ENCODE measurements at regions not wholly inside any gene's neighbourhood (a gene's known extent, or its start where the extent isn't known, plus 50 kb on each side); places are given as distances from the start of the nearest gene placed in this dataset.

DNA sequence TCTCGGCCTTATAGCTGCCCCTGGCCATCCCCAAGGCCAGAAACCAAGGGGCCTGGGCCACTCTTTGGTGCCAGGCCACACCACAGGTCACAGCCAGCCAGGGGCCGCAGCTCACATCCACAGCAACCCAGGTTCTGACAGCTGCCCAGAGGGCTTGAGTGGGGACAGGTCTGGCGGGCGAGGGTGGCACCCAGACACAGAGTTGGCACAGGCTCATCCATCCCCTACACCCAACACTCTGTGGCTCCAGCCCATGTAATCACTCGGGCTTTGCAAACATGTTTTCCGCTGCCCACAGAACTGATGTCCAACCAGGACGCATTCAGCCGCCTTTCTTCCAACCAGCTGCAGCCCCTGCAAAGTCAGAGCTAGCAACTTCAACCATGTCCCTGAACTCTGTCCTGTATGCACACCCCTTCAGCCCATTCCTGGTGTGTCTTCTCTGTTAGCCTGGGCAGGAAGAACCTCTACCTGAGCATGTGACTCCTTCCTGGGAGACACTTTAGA is 57.7 kb upstream of the PPP2R2D start:
- no peak for DNase-seq

DNA sequence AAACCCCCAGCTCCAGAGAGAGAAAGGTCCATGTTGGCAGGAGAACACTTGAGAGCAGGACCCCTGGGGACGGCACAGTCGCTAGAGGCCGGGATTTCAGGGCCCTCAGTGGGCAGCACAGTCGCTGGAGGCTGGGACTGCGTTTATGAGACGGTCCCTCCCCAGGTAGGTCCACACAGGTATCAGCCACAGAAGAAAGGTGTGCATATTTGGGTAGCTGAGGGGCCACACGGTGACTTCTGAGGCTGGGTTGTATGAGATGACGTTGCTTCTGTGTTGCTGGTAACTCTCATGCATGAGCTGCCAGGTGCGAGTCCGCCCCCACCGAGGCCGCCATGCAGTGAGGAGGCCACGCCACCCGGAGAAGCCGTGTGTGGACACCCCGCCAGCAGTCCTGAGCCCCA is 56.9 kb upstream of the PPP2R2D start:
- DNase-seq: no peak

DNA sequence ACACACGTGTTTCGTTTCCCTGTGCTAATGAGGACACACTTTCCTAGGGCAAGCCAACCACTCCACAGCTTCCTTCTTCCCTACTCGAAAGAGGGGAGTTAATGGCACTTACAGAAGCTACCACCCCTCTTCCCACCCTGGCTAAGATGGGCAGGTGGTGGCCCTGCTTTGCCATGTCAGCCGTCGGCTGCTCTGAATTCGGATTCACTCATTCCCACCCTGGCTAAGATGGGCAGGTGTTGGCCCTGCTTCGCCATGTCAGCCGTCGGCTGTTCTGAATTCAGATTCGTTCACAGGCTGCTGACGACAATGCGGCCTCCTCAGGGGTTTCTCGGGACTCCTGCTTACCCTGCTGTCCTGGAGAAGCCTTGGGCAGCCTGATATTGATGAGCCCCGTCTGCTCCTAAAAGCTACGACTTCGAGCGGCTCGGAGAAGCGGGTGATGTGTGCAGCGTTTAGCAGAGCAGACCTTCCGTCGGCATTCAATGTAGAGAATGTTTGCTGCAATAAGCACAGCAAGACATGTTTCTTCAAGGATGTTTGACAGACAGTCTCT is 56.2 kb upstream of the PPP2R2D start:
- DNase-seq: no peak

DNA sequence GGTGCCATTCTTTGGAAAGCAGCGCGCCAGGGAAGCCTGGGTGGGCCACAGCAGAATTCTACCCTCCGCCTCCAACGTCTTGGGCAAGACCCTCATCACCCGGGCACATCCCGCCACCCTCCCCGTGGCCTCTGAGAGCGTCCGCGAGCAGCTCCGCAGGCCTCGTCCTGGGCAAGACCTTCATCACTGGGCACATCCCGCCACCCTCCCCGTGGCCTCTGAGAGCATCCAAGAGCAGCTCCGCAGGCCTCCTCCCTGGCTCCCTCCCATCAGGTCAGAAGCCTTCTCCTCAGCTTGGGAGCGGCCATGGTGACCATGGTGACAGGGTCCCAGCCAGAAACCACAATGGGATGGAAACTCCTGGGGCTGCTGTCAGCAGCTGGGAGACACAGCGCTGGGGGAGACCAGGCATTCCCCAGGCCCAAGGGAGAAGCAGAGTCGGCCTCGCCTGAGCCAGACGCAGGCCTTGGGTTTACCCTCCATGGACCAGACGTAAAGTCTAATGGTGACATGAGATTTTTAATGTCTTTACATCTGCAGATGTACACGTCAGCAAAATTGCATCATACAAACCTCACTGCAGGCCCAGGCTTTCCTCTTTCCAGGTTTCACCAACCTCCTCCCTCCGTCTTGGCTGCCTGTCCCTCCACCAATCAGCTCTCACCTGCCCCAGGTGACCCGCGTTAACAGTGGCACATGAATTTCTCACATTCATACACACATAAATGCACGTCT is 55.1 kb upstream of the PPP2R2D start:
- DNase-seq: no peak

DNA sequence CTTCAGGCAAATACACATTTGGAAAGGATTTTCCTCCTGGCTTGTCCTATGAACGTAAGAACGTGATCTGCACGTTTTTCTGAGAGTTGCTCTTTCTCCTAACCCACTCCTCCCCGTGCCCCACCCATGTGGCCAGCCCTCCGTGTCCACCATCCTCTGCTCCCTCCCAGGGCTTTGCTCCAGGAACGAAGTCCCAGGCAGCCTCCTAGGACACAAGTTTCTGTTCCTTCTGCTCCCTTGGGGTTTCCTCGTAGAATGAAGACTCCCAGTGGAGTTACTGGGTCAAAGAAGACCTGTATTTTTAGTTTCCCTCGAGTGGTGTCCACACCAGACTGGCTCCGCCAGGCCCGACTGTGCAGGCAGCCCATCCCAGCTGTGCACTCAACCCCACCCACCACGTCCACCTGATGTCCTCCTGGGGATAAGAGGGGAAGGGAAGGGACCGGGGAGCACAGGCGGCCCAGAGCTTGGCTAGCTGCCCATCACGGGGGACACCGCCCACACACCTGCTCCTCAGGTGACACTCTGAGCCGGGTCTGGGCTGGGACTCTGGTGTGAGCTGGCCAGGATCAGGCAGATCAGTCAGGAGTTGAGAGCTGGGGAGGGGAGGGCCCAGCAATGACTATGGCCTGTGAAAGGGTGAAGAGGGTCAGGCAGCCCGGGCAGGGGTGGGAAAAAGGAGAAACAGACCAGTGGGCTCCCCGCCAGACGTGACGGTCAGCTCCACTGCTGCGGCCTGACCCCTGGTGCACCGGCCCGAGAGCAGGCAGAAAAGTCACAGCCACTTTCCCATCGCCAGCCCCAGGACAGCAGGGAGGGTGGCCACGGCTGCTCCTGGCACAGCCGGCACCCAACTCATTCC is 54.3 kb upstream of the PPP2R2D start:
- no peak for DNase-seq

DNA sequence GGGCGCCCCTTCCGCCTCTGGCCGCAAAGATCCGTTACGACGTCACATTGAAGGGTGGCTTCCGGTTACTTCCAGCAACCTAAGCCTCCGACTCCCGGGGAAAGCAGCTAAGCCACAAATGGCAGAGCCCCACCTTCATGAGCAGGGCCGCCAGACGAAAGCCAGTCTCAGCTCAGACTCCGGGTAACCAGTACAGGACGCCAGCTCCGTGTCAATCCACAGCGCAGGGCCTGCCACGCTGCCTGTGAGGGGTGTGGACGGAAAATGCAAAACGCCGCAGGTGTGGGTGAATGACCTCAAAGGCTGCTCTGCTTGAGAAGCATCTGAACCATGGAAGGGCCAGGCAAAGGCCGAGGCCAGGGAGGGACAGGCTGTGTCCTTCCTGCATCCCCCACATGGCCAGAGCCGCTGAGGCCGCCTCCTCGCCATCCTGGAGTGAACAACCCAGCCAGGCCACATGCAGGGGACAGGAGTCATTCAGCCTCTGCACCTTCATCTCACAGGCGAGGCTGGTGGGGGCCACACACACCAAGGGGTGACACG is 53.5 kb upstream of the PPP2R2D start:
- DNase-seq: no peak

DNA sequence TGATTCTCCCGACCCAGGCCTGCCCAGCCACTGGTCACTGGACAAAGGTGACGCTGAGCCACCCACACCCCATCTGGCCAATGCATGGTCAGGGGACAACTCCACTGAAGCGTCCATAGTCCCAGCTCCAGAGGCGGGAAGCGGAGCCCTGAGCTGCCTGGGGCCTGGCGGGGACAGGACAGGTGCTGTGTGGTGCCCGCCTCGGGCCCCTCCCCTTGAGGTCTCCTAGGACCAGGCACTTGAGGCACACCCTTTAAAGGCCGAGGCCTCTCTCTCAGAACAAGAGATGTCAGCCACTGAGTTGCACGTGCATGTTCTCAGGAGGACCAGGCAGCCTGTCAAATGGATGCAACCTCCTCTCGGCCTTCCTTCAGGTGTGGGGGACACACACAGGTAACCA is 52.5 kb upstream of the PPP2R2D start:
- DNase-seq: no peak

DNA sequence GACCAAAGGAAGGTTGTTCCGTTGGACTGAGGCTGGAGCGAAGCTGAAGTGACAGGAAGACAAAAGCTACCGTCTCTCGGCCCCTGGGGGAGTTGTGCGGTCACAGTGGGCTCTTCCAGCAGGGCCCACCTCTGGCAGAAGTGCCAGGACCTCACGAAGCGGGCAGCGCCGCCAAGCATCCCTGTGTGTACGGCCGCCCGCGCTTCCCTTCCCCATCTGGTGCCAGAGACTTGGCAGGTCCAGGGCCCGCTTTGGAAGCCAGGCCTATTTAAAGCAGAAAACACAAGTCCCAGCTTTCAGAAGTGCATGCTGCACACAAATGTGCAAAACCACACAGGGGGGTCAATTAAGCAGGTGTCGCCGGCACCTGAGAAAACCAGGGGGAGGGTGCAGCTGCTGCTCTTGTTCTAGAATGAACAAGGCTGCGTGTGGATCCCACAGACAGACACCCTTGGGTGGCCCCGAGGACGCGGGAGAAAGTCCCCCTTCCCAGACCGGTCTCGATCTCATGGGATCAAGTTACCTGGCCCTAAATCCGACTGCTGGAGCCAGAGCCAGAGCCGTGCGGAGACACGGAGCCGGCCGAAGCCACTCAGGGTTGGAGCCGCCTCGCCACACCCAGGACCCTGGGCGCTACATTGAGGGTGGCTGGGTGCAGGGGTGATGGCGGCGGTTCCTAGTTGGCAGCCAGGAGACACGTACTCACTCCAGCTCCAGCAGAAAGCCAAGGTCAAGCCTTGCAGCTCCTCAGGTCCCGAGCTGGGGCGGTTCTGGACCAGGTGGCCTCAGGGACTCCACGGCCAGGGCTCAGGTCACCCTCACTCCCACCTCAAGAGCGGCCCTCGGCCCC is 51.8 kb upstream of the PPP2R2D start:
- DNase-seq: no peak

DNA sequence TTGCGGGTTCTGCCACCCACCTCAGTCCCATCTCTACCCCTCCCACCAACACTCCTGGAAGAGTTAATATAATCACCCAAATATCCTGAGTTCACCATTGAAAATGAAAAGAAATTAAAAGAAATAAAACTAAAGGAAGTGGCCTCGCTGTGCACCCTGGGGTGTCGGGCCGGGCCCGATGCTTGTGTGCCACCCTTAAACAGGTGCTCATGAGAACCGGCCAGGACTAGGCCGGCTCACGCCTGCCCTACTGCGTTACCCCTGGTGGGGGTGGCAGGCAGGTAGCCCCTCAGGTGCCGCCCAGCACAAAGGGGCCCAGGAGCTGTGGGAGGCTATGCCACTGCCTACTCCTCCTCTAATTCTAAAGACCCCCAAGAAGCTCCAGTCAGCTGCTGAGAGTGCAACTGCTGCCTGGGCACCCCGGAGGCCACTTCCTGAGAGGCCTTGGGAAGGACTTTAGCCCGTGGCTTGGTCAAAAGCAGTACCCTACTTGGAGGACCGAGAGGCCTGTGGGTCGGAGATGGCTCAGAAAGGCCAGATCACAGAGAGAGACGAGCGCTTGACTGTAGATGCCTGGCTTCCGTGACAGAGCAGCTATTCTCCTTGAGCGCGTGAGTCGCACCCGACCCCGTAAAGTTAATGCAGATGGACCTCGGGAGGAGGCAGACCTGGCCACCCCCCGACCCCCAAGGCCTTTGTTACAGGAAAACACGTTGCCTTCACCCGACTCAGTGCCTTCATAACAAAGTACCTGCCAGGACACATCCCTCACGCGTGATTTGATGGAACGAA is 51.0 kb upstream of the PPP2R2D start:
- no peak for DNase-seq

DNA sequence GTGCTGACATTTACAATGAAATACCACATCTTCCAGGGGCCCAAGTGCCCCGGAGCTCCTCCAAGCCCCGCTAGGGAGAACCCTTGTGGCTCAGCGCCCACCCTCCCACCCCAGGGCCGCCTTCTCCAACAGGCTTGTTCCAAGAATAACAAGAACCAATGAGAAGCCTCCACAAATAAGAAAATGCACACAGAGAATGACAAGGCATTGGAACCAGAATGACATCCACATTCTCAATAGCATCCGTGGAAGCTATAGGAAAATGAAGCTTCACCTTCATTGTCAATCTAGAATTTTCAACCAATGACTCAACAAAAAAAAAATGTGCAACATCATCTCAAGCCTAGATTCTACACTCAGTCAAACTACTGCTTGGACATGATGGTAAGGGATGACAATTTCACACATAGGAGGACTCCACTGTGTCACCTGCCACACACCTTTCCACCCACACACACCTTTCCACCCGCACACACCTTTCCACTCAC is 50.4 kb upstream of the PPP2R2D start:
- no peak for DNase-seq
